Activated CD8-positive, alpha-beta memory T cell treated with anti-CD3 and anti-CD28 coated beads, Interleukin-2, amount 50 U/mL, for 48 hours (primary cell): ENCODE measurements at regions not wholly inside any gene's neighbourhood (a gene's known extent, or its start where the extent isn't known, plus 50 kb on each side); places are given as distances from the start of the nearest gene placed in this dataset.

ENCODE experiments used
- DNase-seq: peaks from one replicate; pipeline ENCODE4 v3.0.0-alpha.2; 2020

DNA sequence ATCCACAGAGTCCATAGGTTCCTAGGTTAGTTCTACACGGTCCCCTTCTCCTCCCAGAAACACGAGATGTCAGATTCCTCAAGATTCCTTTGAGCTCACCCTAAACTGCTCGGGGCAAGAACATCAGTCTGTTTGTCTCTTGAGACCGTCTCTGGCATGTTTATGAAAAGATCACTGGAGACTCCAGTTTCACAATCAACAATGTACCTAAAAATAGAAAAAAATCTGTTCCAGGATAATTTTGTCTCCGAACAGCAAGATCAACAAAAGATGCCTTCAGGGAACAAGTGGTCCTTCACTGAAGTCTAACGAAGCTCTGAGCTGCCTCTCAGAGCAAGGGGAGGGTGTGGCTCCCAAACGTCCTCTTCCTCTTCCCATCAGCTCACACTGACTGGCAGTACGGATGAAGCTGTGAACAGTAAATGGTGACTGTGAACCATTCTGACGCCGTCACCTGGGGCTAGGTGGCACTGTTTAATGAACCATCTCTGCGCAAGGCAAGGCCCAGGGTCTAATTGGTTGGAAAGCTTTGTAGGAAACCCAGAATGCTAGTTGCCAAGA is 156.2 kb upstream of the LYZL1 start:
- no peak for DNase-seq

GRCh38 chr10:29135337-29135736 is 153.5 kb upstream of the LYZL1 start:
- DNase-seq: no peak

- no peak for DNase-seq
These were observed 152.5 kb upstream of the LYZL1 start for GRCh38 chr10:29136411-29136810.

GRCh38 chr10:29140151-29140550 is 148.7 kb upstream of the LYZL1 start:
- DNase-seq: no peak

DNA sequence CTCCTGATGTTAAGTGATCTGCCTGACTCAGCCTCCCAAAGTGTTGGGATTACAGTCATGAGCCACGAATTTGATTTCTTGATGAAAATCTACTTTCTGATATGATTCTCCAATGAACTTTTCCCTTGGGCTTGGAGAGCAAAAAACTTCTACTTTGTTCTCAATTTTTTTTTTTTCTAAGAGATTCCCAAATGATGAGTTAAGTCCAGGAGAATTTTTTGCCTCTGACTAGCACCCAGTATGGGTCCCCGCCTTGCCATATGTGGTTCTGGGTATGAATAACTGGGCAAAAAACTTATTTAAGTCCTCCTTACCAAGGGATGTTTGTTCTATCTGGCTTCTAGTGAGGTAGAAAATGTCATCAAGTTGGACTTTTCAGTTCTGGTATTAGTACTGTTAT is 147.9 kb upstream of the LYZL1 start:
- no peak for DNase-seq

DNA sequence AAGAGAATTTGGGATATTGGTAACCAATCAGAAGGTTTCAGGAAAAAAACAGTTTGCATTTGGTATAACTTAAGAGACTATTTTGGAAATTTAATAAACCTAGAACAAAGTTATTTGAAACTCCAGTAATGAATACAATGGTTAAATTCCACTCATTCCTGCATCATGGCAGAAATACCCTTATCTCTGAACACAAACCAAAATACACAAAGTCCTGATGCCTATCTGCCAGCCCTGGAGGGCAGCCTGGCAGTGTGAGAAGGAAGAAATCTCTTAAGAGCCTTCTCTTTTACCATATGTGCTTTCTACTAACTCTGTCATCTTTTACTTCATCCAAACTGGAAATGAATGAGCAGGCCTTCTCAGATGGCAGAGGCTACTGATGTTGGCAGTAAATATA is 147.1 kb upstream of the LYZL1 start:
- DNase-seq: no peak

- DNase-seq: no peak
These were observed 146.2 kb upstream of the LYZL1 start for GRCh38 chr10:29142516-29143314.

GRCh38 chr10:29144126-29144525 is 144.7 kb upstream of the LYZL1 start:
- DNase-seq: no peak

GRCh38 chr10:29146311-29147100 is 142.4 kb upstream of the LYZL1 start:
- no peak for DNase-seq

- no peak for DNase-seq
These were observed 138.9 kb upstream of the LYZL1 start for GRCh38 chr10:29150010-29150409.

DNA sequence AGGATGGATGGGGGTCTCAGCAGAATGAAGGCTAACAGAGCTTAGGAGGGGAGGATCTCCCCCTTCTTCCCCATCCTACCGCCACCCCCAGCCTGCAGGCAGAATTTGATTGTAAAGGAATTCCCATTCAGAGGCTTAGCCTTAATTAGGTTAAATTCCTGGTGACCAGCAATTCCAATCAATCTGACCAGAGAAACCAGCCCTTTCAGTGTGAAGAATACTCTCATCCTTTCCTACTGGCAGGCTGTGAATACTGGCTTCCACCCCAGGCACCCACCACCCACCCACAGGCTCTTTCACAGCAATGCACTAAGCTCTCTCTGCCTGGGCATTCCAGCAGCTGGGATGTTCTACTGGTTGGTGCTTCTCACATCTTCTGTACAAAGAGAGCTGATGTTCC is 137.9 kb upstream of the LYZL1 start:
- DNase-seq: no peak

- no peak for DNase-seq
These were observed 131.5 kb upstream of the LYZL1 start for GRCh38 chr10:29157321-29157720.

DNA sequence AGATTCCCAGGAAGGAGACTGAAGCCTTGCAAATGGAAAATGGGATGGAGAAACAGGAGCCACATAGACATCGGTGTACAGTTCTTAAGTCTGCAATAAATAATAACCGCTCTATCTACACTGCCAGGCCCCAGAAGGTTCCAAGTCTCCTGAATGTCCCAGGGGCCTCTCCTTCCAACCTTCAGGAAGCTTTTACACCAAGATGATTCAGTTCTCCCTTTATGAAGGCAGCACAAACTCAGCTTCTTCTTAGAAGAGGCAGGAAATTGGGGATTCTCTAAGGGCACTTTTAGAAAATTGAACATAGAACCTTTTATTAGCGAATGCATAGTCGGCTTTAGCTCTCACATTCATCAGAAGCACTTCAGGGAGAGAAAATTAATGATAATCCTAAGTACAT is 130.8 kb upstream of the LYZL1 start:
- DNase-seq: no peak

DNA sequence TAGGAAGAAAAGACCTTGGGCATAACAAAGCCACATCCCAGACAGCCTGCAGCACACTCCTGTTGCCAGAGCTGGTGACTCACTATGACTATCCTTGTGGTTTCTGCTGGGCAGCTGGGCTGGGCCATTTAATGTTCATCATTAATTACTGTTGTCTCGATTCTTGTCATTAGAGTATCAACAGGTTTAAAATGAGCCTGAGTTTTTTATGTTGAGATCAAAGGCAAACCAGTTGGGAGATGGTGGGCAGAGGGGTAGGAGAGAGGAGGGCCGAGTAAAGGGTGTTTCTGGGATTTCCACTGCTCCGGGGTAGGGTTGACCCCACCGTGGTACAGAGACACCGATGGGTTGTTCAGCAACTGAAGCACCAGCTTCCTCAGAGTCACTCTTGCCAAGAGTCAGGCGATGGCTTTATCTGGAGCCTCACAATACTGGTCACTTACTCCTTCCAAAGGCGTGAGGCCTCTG is 128.7 kb upstream of the LYZL1 start:
- no peak for DNase-seq

- DNase-seq: no peak
These were observed 125.1 kb upstream of the LYZL1 start for GRCh38 chr10:29163746-29164145.

DNA sequence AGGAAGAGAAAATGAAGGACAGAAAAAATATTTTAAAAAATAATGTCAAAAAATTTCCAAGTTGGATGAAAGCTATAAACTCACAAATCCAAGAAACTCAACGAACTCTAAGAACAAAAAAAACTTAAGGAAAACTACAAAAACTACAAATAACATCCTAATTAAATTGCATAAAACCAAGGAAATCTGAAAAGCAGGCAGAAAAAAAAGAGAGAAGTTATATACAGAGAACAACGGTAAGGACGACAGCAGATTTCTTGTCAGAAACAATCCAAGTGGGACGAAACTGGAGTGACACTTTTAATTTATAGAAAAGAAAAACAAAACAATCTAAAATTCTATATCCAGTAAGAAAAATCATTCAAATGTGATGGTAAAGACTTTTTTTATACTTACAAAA is 122.2 kb upstream of the LYZL1 start:
- DNase-seq: no peak

DNA sequence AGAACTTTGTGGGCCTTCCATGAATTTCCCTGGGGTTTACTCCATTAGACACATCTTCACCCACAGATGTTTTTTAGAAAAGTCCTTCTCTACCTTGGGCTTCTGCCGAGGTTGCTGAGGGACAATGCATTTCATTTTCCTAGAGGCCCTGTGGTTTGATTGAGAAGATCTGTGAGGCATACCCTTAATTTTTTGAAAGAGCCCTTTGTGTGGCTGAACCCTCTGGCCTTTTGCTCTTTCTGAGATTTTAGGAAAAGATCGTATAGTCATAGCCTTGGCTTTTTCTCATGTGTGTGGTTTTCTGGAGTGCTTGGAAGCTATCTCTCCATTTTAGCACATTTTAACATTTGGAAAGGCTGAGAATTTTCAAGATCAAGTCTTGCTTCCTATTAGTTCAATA is 119.8 kb upstream of the LYZL1 start:
- no peak for DNase-seq

- no peak for DNase-seq
These were observed 117.2 kb upstream of the LYZL1 start for GRCh38 chr10:29171717-29172116.

GRCh38 chr10:29174389-29174788 is 114.5 kb upstream of the LYZL1 start:
- no peak for DNase-seq

GRCh38 chr10:29176845-29177832 is 111.7 kb upstream of the LYZL1 start:
- no peak for DNase-seq

GRCh38 chr10:29181936-29182335 is 106.9 kb upstream of the LYZL1 start:
- DNase-seq: no peak

DNA sequence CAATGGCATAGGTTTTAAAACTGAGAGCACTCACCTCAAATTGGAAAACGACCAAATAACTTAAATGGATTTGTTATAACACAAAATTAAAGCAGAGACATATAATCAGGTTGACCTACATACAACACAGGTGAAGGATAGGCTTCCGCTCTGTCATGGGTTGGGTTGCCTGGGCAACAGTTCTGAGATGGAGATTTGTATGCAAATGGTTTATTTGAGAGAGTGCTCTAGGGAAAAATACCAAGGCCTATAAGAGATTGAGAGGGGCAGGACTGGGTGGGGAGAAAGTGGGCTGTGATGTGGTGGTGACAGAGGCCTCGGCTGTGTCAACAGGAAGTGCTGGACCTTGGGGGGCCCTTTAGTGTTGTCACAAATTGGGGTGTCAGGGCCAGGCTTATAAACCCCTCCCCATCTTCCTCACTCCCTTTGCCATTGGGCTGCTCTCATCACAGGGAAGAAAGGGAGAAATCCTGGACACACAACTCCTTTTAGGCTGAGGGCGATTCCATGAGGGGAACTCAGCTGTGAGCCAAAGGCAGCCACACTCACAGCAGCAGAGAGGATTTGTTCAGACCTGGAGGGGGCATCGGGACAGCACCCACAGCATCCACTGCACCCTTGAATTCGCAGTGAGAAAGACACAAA is 105.4 kb upstream of the LYZL1 start:
- no peak for DNase-seq
